OCI-LY3 (cell line): ENCODE measurements at regions not wholly inside any gene's neighbourhood (a gene's known extent, or its start where the extent isn't known, plus 50 kb on each side); places are given as distances from the start of the nearest gene placed in this dataset.

Experiments
- EZH2phosphoT487 ChIP-seq: fragments of 200-600 bp; shearing (Covaris generic); IDR thresholded peaks from 2 replicates; pipeline ENCODE4 v1.6.1; 2018; ENCODE audit warnings: antibody characterized with exemption, mixed run types, low read depth
- TF ChIP-seq, protein P1 (sequence below): fragments of 200-600, 300-600 bp; sonication (generic); IDR thresholded peaks from 2 replicates; pipeline ENCODE4 v1.5.1; 2014; ENCODE audit warnings: antibody characterized with exemption, low read length, low read depth

DNA sequence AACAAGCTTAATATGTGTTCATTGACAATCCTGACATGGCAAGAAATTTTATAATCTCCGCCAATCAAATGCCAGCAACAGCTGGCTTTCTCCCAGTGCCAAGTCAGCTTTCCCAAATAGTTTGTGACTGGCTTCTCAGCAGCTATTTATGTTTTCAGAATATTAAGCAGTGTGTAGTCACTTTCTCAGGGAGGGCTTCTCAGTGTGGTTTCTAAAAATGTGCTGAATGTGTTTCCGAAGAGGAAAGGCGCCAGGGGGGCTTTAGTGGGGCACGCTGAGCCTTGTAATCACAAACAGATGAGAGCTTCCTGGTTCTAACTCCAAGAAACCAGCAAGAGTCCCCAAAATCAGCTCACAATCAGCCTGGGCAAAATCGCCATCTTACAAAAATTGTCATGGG is 258.7 kb upstream of the CPEB2 start:
- TF ChIP-seq, protein P1, sequence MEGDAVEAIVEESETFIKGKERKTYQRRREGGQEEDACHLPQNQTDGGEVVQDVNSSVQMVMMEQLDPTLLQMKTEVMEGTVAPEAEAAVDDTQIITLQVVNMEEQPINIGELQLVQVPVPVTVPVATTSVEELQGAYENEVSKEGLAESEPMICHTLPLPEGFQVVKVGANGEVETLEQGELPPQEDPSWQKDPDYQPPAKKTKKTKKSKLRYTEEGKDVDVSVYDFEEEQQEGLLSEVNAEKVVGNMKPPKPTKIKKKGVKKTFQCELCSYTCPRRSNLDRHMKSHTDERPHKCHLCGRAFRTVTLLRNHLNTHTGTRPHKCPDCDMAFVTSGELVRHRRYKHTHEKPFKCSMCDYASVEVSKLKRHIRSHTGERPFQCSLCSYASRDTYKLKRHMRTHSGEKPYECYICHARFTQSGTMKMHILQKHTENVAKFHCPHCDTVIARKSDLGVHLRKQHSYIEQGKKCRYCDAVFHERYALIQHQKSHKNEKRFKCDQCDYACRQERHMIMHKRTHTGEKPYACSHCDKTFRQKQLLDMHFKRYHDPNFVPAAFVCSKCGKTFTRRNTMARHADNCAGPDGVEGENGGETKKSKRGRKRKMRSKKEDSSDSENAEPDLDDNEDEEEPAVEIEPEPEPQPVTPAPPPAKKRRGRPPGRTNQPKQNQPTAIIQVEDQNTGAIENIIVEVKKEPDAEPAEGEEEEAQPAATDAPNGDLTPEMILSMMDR = no peak
- TF ChIP-seq EZH2phosphoT487 = no peak
